ENCODE measurements at regions not wholly inside any gene's neighbourhood (a gene's known extent, or its start where the extent isn't known, plus 50 kb on each side); places are given as distances from the start of the nearest gene placed in this dataset.

GRCh38 chr2:155958834-155959233 lies 373.7 kb downstream of the NR4A2 start (continued):
- no peak for TF ChIP-seq TEAD4 (IDR thresholded peaks at IDR 0.05; ENCODE audit: low read depth, low read length)
- no peak for TF ChIP-seq EGR1 (IDR thresholded peaks at IDR 0.05; ENCODE audit: borderline replicate concordance, low read depth, low read length)

All from H1 (cell line).